Kidney epithelial cell (primary cell): ENCODE measurements at regions not wholly inside any gene's neighbourhood (a gene's known extent, or its start where the extent isn't known, plus 50 kb on each side); places are given as distances from the start of the nearest gene placed in this dataset.

Source experiments
- DNase-seq: peaks from one replicate; pipeline ENCODE4 v3.0.0-alpha.2; 2010; ENCODE audit warnings: low read depth
- H3K27me3 ChIP-seq: 2 replicates; pipeline ENCODE4 v1.6.0; 2011; ENCODE audit warnings: low read length; ENCODE audit not compliant: control insufficient read depth, insufficient read depth
- H3K36me3 ChIP-seq: 2 replicates; pipeline ENCODE4 v1.5.1; 2011; ENCODE audit warnings: low read length; ENCODE audit not compliant: control insufficient read depth, insufficient read depth
- H3K4me3 ChIP-seq: 2 replicates; pipeline ENCODE4 v1.5.1; 2011; ENCODE audit warnings: low read depth, mild to moderate bottlenecking, control low read depth, low read length
- TF ChIP-seq, protein P1 (sequence below): IDR thresholded peaks from 2 replicates; pipeline ENCODE4 v1.5.1; 2011; ENCODE audit warnings: mild to moderate bottlenecking, moderate library complexity, low read length, control low read depth, inconsistent platforms; ENCODE audit not compliant: insufficient read depth, poor library complexity, severe bottlenecking

DNA sequence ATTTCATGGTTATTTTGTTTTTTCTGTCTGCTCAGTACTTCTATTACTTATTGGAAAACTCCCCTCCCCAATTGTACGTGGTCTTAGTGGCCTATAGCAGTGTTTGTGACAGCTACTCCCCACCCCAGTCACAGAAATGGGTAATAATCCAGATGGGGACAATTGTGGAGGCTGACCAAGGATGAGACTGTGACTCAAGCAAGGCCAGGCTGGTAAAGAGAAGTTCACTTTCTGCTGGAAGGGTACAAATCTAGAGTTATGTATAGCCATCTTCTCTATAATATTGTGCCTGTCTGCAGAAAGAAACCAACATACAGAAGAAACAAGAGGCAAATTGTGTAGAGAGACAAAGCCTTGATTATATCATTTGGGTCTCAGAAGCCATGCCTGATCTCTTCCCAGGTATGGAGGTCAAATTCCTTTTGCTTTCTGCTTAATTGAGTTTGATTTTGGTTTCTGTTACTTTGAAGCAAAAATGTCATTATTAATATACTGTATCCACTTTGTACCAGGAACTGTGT lies 270.4 kb downstream of the HLX start:
- H3K4me3 ChIP-seq: no peak overlapping the region
- DNase-seq: no peak
- TF ChIP-seq, protein P1, sequence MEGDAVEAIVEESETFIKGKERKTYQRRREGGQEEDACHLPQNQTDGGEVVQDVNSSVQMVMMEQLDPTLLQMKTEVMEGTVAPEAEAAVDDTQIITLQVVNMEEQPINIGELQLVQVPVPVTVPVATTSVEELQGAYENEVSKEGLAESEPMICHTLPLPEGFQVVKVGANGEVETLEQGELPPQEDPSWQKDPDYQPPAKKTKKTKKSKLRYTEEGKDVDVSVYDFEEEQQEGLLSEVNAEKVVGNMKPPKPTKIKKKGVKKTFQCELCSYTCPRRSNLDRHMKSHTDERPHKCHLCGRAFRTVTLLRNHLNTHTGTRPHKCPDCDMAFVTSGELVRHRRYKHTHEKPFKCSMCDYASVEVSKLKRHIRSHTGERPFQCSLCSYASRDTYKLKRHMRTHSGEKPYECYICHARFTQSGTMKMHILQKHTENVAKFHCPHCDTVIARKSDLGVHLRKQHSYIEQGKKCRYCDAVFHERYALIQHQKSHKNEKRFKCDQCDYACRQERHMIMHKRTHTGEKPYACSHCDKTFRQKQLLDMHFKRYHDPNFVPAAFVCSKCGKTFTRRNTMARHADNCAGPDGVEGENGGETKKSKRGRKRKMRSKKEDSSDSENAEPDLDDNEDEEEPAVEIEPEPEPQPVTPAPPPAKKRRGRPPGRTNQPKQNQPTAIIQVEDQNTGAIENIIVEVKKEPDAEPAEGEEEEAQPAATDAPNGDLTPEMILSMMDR: no peak
- no peaks in the 10 kb centered on the region for H3K36me3 ChIP-seq
- no peaks in the 10 kb centered on the region for H3K27me3 ChIP-seq

DNA sequence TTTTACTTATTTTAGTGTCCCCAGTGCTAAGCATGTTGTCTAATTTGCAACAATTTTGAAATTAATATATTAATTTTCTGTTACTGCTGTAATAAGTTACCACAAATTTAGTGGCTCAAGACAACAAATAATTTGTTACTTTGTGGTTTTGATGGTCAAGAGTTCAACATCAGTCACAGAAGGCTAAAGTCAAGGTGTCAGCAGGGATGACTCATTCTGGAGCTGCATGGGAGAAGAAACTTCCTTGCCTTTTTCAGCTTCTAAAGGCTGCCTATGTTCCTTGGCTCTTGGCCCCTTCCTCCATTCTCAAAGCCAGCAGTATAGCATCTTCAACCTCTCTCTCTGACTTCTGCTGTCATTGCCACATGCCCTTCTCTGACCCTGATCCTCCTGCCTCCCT lies 271.8 kb downstream of the HLX start:
- TF ChIP-seq, protein P1: no peak
- DNase-seq: no peak
- Histone ChIP-seq H3K4me3 (no peak overlapping the region), H3K36me3 (no peaks in the 10 kb centered on the region), H3K27me3 (no peaks in the 10 kb centered on the region)

DNA sequence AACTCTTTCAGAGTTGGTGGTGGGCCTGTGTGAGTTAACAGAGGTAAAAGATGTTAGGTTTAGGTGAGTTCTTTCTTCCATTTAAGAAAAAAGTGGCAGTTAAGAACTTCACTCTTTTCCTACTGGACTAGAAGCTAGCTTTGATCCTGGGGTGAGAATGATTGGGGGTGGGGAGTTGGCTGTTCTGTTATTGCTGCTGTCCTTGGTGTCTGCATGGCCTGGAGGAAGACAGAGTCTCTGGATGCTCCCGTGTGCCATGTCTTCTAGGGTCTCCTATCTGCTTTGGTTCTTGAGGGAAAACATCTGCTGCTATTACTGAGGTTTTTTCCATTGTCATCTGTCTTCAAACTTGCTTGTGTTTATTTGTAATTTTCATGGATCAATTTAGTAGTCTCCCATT lies 275.7 kb downstream of the HLX start:
- H3K27me3 ChIP-seq: no peaks in the 10 kb centered on the region
- H3K4me3 ChIP-seq: no peak overlapping the region
- TF ChIP-seq, protein P1: no peak
- DNase-seq: no peak
- no peaks in the 10 kb centered on the region for H3K36me3 ChIP-seq

DNA sequence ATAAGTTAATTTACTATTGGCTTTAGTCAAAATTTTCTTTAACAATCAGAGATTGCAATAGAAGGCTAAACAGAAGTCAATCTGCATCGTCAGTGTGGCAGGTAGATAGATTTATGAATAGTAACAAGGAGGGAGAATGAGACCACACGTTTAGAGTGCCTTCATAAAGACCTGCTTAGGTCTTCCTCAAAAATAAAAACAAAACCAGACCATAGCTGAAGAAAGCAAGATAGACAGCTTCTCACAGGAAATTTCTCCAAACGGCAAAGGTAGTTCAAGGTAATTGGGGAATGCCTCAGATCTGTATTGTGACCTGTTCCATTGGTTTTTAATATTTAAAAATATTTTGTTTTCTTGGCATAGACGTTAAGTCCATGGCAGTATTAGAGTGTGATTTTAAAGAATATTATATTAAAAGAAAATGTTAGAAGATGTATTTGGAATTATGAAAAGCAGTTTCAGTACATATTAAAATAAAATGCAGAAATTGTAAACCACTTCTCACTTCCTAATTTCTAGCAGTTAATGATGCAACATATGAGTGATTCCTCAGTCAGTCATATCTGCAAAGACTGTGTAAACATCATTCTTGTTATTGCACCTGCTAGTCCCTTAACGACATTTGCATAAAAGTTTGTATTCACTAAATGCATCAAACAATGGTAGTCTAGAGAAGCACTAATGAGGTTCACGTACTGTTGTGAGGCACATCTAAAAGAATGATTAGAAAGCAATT lies 278.0 kb downstream of the HLX start:
- no peaks in the 10 kb centered on the region for H3K27me3 ChIP-seq
- no peak overlapping the region for H3K4me3 ChIP-seq
- TF ChIP-seq, protein P1: no peak
- H3K36me3 ChIP-seq: no peaks in the 10 kb centered on the region
- no peak for DNase-seq

DNA sequence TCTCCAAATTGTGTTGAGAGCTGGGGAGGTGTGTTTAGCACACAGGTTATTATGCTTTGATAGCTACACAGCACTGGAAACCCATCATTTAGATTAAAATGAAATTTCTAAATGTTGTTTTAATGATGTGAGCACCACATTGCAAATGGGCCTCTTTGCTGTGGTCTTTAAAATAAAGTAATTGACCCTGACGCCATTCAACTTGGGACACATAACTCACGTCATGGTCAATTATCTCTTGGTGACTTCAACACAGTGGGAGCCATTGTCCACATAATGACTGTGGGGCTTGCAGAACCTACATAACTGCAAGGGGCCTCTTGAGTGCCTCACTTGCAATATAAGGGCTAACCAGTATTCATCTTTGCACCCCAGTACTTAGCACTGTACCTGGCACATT lies 280.4 kb downstream of the HLX start:
- TF ChIP-seq, protein P1: no peak
- no peak for DNase-seq
- Histone ChIP-seq H3K36me3 (no peaks in the 10 kb centered on the region), H3K27me3 (no peaks in the 10 kb centered on the region), H3K4me3 (no peak overlapping the region)

DNA sequence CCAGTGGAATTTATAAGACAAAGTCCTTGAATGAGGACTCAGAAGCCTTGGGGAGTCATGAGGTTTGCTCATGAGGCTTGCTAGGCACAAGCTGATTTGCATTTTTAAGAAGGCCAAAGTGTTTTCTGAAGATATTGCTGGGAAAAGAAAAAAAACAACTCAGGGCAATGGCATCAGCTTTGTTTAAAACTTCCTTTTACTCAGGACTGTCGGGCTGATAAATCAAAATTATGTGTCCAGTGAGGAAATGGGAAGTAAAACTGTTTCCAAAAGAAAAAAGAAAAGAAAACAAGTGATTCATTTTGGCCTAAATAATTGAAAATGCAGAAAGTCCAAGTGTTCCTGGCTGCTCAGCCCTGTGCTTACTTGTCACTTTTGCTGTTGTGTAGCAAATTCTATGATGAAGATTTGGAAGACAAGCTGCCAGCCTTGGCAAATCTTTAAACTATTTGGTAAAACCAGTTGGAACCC lies 282.4 kb downstream of the HLX start:
- Histone ChIP-seq H3K27me3 (no peaks in the 10 kb centered on the region), H3K36me3 (no peaks in the 10 kb centered on the region), H3K4me3 (no peak overlapping the region)
- DNase-seq: no peak
- TF ChIP-seq, protein P1: no peak
